ENCODE measurements at regions not wholly inside any gene's neighbourhood (a gene's known extent, or its start where the extent isn't known, plus 50 kb on each side); places are given as distances from the start of the nearest gene placed in this dataset.

DNA sequence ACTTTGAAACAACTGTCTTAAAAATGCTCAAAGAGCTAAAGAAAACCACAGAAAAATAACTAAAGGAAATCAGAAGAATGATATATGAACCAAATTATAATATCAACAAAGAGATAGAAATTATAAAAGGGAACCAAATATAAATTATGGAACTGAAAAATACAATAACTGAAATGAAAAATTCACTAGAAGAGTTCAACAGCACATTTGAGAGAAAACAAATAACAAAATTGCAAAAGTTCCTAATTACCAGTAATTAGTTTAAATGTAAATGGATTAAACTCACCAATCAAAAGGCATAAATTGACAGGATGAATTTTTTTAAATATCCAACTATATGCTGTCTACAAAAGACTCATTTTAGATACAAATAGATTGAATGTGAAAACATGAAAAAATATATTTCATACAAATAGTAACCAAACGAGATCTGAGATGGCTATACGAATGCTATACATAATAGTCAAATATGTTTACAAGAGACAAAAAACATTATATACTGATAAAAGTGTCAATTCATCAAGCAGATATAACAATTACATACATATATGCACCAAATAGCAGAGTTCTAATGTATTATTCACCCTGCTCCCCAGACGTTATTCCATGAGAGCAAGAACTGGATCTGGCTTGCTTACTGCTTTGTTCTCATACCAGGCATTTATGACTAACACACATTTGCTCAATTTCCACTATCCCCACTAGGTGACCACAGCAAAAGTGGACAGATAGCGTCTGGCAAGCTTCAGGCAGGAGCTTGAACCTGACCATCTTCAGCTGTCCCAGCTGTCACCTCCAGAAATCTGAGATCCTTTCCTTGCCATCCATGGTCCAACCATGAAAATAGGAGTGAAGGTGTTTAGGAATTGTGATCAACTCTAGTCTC, 72.4 kb upstream of the SIRPA start:
- TF ChIP-seq, protein P1, sequence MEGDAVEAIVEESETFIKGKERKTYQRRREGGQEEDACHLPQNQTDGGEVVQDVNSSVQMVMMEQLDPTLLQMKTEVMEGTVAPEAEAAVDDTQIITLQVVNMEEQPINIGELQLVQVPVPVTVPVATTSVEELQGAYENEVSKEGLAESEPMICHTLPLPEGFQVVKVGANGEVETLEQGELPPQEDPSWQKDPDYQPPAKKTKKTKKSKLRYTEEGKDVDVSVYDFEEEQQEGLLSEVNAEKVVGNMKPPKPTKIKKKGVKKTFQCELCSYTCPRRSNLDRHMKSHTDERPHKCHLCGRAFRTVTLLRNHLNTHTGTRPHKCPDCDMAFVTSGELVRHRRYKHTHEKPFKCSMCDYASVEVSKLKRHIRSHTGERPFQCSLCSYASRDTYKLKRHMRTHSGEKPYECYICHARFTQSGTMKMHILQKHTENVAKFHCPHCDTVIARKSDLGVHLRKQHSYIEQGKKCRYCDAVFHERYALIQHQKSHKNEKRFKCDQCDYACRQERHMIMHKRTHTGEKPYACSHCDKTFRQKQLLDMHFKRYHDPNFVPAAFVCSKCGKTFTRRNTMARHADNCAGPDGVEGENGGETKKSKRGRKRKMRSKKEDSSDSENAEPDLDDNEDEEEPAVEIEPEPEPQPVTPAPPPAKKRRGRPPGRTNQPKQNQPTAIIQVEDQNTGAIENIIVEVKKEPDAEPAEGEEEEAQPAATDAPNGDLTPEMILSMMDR (optimal IDR thresholded peaks at IDR 0.05 in 1 of 3, IDR thresholded peaks at IDR 0.05 in 1 of 3, conservative IDR thresholded peaks at IDR 0.05 in 1 of 3; ENCODE audit: extremely low read depth in 1 of 3, insufficient read depth in 2 of 3, low read length in 3 of 3): peak in 1 of 3 experiments; percentile 11
- TF ChIP-seq EZH2 (IDR thresholded peaks at IDR 0.05; ENCODE audit: low read length): no peak
